Sigmoid colon (tissue), 6 donors: ENCODE measurements at regions not wholly inside any gene's neighbourhood (a gene's known extent, or its start where the extent isn't known, plus 50 kb on each side); places are given as distances from the start of the nearest gene placed in this dataset.
"Not testable (repeated sequence)": the region's sequence is repeated elsewhere in the genome, so short reads cannot be mapped to it uniquely, and the experiment has no call there.

Experiments
- DNase-seq: peaks from one replicate; pipeline ENCODE4 v3.0.0-alpha.2; 2019
- H3K27ac ChIP-seq, 4 donors: fragments of 200-600 bp; sonication (generic); one replicate each; pipeline ENCODE4 v1.5.1; 2016 to 2019; ENCODE audit warnings: mild to moderate bottlenecking in 1 of 4
- H3K27me3 ChIP-seq, 3 donors: fragments of 200-600 bp; sonication (generic); one replicate each; pipeline ENCODE4 v1.5.1; 2019; ENCODE audit warnings: mild to moderate bottlenecking in 1 of 3
- H3K36me3 ChIP-seq, 4 donors: fragments of 200-600 bp; sonication (generic); one replicate each; pipeline ENCODE4 v1.5.1; 2016 to 2019
- H3K4me1 ChIP-seq, 4 donors: fragments of 200-600 bp; sonication (generic); one replicate each; pipeline ENCODE4 v1.5.1; 2017 to 2019
- H3K4me3 ChIP-seq, 4 donors: fragments of 200-600 bp; sonication (generic); one replicate each; pipeline ENCODE4 v1.5.1; 2017 to 2019; ENCODE audit warnings: mild to moderate bottlenecking in 2 of 4, moderate library complexity in 1 of 4
- H3K9me3 ChIP-seq, 4 donors: fragments of 200-600 bp in 3 of 4; sonication (generic) in 3 of 4; one replicate each; pipeline versions ENCODE4 v1.5.1 to v1.6.1; 2013 to 2019
- EP300 ChIP-seq, 4 donors: sonication (generic); formaldehyde crosslinking; IDR thresholded peaks; one replicate each; pipeline ENCODE4 v1.6.1; 2017; ENCODE audit warnings: antibody characterized with exemption in 4 of 4
- POLR2A ChIP-seq, 2 donors: fragments of 450-650 bp; IDR thresholded peaks; one replicate each; pipeline ENCODE4 v1.6.1; 2016; ENCODE audit warnings: antibody characterized with exemption in 2 of 2, mild to moderate bottlenecking in 2 of 2, moderate library complexity in 2 of 2
- POLR2AphosphoS5 ChIP-seq, 4 donors: sonication (generic); formaldehyde crosslinking; IDR thresholded peaks; one replicate each; pipeline ENCODE4 v1.6.1; 2017; ENCODE audit warnings: antibody characterized with exemption in 4 of 4
- WGBS, 2 donors: extraction: QIAGEN DNeasy Blood & Tissue Kit; methylation state at CpG; one replicate each; pipeline ENCODE4 v1.1.7; 2013; 5-methylcytosine and 5-hydroxymethylcytosine counted together
- intact Hi-C: fragments of 100-400 bp; cut with DNase I; formaldehyde crosslinking; loops from one replicate; pipeline ENCODE4 v1.15.1; 2023
- TF ChIP-seq, protein P1 (sequence below), 4 experiments: fragments of 450-650 bp in 3 of 4; fragments of 200-600 bp in 1 of 4; IDR thresholded peaks; one replicate each; pipeline ENCODE4 v1.5.1; 2016 to 2019; ENCODE audit warnings: antibody characterized with exemption in 4 of 4, mild to moderate bottlenecking in 3 of 4, moderate library complexity in 2 of 4
- donor health status: healthy with polysubstance abuse.
- donor health status: healthy.

DNA sequence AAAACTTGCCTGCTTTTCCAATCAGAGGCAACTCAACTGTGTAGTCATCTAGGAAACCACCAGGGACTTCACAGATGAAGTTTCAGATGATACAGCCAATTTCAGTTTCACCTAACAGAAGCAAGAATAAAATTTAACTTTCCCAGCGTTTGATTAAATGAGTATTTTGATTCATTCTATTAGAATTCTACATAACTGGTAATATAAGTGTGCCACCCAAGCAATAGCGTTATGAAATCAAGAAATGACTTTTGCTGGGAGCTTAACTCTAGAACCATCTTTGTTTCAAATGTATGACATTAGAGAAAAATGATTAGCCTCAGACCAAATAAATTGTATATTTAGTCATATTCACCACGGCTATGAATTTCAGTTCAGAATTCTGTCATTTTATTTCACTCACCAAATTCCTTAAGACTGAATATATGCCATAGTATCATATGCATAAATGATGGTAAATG, 239.3 kb downstream of the NRIP1 start:
- H3K9me3 ChIP-seq: no peaks in the 10 kb centered on the region
- no peaks in the 10 kb centered on the region for H3K36me3 ChIP-seq
- no peak overlapping the region for H3K4me3 ChIP-seq
- H3K4me1 ChIP-seq: no peaks in the 10 kb centered on the region
- H3K27ac ChIP-seq: no peak overlapping the region
- no peak for DNase-seq
- H3K27me3 ChIP-seq: no peaks in the 10 kb centered on the region
- no peak for TF ChIP-seq POLR2AphosphoS5 (IDR thresholded peaks at IDR 0.05)
- no peak for TF ChIP-seq EP300 (IDR thresholded peaks at IDR 0.05)
- TF ChIP-seq, protein P1, sequence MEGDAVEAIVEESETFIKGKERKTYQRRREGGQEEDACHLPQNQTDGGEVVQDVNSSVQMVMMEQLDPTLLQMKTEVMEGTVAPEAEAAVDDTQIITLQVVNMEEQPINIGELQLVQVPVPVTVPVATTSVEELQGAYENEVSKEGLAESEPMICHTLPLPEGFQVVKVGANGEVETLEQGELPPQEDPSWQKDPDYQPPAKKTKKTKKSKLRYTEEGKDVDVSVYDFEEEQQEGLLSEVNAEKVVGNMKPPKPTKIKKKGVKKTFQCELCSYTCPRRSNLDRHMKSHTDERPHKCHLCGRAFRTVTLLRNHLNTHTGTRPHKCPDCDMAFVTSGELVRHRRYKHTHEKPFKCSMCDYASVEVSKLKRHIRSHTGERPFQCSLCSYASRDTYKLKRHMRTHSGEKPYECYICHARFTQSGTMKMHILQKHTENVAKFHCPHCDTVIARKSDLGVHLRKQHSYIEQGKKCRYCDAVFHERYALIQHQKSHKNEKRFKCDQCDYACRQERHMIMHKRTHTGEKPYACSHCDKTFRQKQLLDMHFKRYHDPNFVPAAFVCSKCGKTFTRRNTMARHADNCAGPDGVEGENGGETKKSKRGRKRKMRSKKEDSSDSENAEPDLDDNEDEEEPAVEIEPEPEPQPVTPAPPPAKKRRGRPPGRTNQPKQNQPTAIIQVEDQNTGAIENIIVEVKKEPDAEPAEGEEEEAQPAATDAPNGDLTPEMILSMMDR (IDR thresholded peaks at IDR 0.05): no peak
- TF ChIP-seq POLR2A (IDR thresholded peaks at IDR 0.05): no peak
- WGBS, 2 donors: 76 to 83% methylated on average over 3 of the region's 3 CpGs
- intact Hi-C loops: no loop called here

DNA sequence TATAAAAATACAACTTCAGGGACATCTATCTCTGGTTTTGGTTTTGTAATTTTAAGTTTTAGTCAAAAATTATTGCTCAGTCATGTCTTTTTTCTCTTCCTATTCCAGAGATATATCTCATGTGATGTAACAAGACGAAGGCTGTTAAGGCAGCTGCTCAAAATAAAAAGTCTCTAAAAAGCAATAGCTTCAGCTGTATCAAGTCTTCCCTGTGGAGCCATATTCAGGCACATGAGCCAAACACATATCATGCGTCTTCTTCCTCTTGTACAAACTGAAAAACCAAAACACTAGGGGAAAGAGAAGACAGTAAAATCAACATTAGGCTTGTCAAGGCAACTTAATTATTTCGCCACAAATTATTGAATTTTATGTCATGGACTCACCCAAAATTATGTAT, 240.7 kb downstream of the NRIP1 start:
- H3K27ac ChIP-seq: no peak overlapping the region
- WGBS, 2 donors: 94 to 98% methylated on average over 3 of the region's 3 CpGs
- no peak for DNase-seq
- intact Hi-C loops: no loop called here
- H3K4me1 ChIP-seq: no peaks in the 10 kb centered on the region
- H3K27me3 ChIP-seq: no peaks in the 10 kb centered on the region
- TF ChIP-seq POLR2AphosphoS5 (IDR thresholded peaks at IDR 0.05): no peak
- TF ChIP-seq EP300 (IDR thresholded peaks at IDR 0.05): no peak
- TF ChIP-seq, protein P1 (IDR thresholded peaks at IDR 0.05): no peak
- TF ChIP-seq POLR2A (IDR thresholded peaks at IDR 0.05): no peak
- H3K4me3 ChIP-seq: no peak overlapping the region
- no peaks in the 10 kb centered on the region for H3K9me3 ChIP-seq
- H3K36me3 ChIP-seq: no peaks in the 10 kb centered on the region

DNA sequence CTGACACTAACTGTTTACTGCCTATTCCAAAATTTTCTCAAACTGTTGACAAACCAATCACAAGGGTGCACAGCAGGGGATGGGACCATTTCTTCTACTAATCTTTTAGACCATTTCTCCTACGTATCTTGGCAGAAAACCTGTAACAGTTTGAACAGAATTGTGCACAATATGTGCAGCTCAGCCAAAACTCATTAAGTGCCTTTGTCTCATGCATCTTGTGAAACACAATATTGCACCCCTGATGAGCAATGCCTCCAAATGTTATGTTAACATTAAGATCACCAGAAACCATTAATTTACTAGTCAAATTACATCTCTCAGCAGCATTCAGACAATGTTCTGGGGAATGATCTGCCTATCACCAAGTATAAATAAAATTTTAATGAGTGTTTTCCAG, 247.5 kb downstream of the NRIP1 start:
- H3K4me1 ChIP-seq: no peaks in the 10 kb centered on the region
- H3K27me3 ChIP-seq: no peaks in the 10 kb centered on the region
- no peak overlapping the region for H3K4me3 ChIP-seq
- H3K9me3 ChIP-seq: no peaks in the 10 kb centered on the region
- TF ChIP-seq EP300 (IDR thresholded peaks at IDR 0.05) (no peak), POLR2A (IDR thresholded peaks at IDR 0.05) (no peak), POLR2AphosphoS5 (IDR thresholded peaks at IDR 0.05) (no peak)
- TF ChIP-seq, protein P1 (IDR thresholded peaks at IDR 0.05): no peak
- DNase-seq: no peak
- no peaks in the 10 kb centered on the region for H3K36me3 ChIP-seq
- no peak overlapping the region for H3K27ac ChIP-seq
- intact Hi-C loops: no loop called here
- WGBS, 2 donors: 77 to 85% methylated on average over 1 of the region's 1 CpG

DNA sequence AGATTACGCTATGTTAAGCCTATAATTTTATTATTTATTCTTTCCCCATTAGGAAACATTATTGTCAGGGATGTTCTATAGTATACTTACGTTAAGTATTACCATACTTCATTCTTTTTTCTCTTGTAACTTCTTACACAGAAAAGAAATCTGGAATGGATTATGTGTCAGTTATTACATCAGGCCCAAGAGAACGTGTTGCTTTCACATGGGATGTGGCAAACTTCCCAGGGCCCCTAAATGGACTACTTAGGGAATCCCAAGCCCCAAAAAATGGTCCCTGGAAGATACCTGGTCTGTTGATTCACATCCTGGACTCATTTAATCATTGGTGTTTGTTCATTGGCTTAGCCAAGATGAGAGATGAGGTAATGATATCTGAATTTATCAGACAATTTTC, 249.8 kb downstream of the NRIP1 start:
- Histone ChIP-seq H3K36me3 (no peaks in the 10 kb centered on the region), H3K4me1 (no peaks in the 10 kb centered on the region), H3K9me3 (peaks cover 0 to 4% (median 2%) of the 10 kb centered on the region in 4 donors), H3K4me3 (no peak overlapping the region), H3K27ac (no peak overlapping the region), H3K27me3 (no peaks in the 10 kb centered on the region)
- TF ChIP-seq POLR2AphosphoS5 (IDR thresholded peaks at IDR 0.05) (no peak), POLR2A (IDR thresholded peaks at IDR 0.05) (no peak), EP300 (IDR thresholded peaks at IDR 0.05) (no peak)
- TF ChIP-seq, protein P1 (IDR thresholded peaks at IDR 0.05): no peak
- intact Hi-C loops: no loop called here
- DNase-seq: no peak
- 87 to 89% methylated on average over 3 of the region's 3 CpGs for WGBS, 2 donors

DNA sequence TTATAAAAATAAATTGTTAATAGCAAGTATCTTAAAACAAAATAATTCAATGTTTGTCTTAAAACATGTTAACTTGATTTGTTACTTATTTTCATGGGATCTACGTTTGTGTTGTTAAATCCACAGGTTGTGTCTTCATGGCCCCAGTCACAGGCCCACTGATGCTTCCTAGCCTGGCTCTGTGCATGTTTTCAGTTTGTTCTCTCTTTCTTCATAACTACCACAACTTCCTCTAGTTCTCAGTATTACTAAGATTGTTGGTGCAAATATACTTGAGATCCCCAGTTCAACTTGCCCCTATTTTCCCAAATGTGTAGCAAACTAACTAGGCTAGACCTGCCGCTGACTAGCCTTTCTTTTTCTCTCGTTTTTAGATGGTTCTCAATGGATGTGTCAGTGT, 250.5 kb downstream of the NRIP1 start:
- no peak for DNase-seq
- 89 to 94% methylated on average over 3 of the region's 3 CpGs for WGBS, 2 donors
- intact Hi-C loops: no loop called here
- Histone ChIP-seq H3K4me1 (no peaks in the 10 kb centered on the region), H3K36me3 (no peaks in the 10 kb centered on the region), H3K27me3 (no peaks in the 10 kb centered on the region), H3K27ac (no peak overlapping the region), H3K4me3 (no peak overlapping the region), H3K9me3 (peaks cover 0 to 4% (median 2%) of the 10 kb centered on the region in 4 donors)
- TF ChIP-seq POLR2AphosphoS5 (IDR thresholded peaks at IDR 0.05) (no peak), POLR2A (IDR thresholded peaks at IDR 0.05) (no peak), EP300 (IDR thresholded peaks at IDR 0.05) (no peak)
- TF ChIP-seq, protein P1 (IDR thresholded peaks at IDR 0.05): no peak

DNA sequence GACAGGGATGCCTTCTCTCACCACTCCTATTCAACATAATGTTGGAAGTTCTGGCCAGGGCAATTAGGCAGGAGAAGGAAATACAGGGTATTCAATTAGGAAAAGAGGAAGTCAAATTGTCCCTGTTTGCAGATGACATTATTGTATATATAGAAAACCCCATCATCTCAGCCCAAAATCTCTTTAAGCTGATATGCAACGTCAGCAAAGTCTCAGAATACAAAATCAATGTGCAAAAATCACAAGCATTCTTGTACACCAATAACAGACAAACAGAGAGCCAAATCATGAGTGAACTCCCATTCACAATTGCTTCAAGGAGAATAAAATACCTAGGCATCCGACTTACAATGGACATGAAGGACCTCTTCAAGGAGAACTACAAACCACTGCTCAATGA, 258.1 kb upstream of the SAMSN1 start:
- H3K9me3 ChIP-seq, H3K27ac ChIP-seq, DNase-seq, H3K27me3 ChIP-seq, H3K36me3 ChIP-seq, H3K4me3 ChIP-seq, H3K4me1 ChIP-seq, intact Hi-C loops: not testable (repeated sequence)
- 82 to 84% methylated on average over 2 of the region's 2 CpGs for WGBS, 2 donors
